ENCODE measurements at regions not wholly inside any gene's neighbourhood (a gene's known extent, or its start where the extent isn't known, plus 50 kb on each side); places are given as distances from the start of the nearest gene placed in this dataset.

DNA sequence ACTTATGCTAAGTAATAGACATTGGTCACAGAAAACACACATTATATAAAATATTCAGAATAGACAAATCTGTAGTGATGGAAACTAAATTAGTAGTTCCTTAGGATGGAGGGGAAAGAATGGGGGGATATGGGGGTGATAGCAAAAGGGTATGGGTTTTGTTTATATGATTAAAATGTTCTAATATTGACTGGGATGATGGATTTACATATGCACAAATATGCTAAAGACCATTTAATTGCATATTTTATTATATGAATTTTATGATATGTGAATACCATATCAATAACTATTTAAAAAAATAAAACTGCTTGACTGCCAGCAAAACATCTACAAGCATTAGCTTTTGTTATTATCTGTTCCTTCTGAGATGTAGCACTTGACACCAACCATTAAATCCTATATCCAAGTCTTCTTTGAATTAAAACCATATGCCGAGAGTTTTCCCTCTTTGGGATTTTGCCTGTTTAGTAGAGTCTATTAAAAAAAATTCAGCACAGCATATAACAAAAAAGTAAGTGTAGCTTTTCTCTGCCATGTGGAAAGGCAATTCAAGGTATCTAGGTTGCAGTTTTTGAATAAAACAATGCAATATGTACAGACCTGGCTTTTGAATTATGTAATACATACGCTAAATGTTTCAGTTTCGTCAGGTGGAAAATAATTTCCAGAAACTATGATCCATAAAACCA is 2584.1 kb upstream of the PCDH20 start:
- no peak for DNase-seq
- no peak overlapping the region for H3K4me3 ChIP-seq (ENCODE audit: low read depth, low read length)
- H3K27me3 ChIP-seq (ENCODE audit: insufficient read depth, low read depth, severe bottlenecking) = no peaks in the 10 kb centered on the region
- TF ChIP-seq, protein P1, sequence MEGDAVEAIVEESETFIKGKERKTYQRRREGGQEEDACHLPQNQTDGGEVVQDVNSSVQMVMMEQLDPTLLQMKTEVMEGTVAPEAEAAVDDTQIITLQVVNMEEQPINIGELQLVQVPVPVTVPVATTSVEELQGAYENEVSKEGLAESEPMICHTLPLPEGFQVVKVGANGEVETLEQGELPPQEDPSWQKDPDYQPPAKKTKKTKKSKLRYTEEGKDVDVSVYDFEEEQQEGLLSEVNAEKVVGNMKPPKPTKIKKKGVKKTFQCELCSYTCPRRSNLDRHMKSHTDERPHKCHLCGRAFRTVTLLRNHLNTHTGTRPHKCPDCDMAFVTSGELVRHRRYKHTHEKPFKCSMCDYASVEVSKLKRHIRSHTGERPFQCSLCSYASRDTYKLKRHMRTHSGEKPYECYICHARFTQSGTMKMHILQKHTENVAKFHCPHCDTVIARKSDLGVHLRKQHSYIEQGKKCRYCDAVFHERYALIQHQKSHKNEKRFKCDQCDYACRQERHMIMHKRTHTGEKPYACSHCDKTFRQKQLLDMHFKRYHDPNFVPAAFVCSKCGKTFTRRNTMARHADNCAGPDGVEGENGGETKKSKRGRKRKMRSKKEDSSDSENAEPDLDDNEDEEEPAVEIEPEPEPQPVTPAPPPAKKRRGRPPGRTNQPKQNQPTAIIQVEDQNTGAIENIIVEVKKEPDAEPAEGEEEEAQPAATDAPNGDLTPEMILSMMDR (IDR thresholded peaks at IDR 0.05; ENCODE audit: low read depth, low read length) = no peak
- no peak overlapping the region for H3K27ac ChIP-seq
- H3K9me3 ChIP-seq (ENCODE audit: severe bottlenecking) = no peaks in the 10 kb centered on the region
- no peaks in the 10 kb centered on the region for H3K36me3 ChIP-seq

DNA sequence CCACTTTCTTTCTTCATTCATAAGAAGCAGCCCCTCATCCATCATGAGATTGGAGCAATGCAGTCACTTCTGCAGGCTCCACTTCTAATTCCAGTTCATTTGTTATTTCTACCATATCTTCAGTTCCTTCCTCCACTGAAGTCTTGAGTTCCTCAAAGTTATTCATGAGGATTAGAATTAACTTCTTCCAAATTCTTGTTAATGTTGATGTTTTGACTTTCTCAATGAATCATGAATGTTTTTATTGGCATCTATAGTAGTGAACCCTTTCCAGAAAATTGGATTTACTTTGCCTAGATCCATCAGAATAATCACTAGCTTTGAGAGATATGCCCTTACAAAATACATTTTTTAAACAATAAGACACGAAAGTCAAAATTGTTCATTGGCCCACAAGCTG is 2567.7 kb upstream of the PCDH20 start:
- TF ChIP-seq, protein P1 (IDR thresholded peaks at IDR 0.05; ENCODE audit: low read depth, low read length) = no peak
- no peak for DNase-seq
- no peaks in the 10 kb centered on the region for H3K36me3 ChIP-seq
- no peak overlapping the region for H3K4me3 ChIP-seq (ENCODE audit: low read depth, low read length)
- H3K27ac ChIP-seq = no peak overlapping the region
- no peaks in the 10 kb centered on the region for H3K27me3 ChIP-seq (ENCODE audit: insufficient read depth, low read depth, severe bottlenecking)
- no peaks in the 10 kb centered on the region for H3K9me3 ChIP-seq (ENCODE audit: severe bottlenecking)

DNA sequence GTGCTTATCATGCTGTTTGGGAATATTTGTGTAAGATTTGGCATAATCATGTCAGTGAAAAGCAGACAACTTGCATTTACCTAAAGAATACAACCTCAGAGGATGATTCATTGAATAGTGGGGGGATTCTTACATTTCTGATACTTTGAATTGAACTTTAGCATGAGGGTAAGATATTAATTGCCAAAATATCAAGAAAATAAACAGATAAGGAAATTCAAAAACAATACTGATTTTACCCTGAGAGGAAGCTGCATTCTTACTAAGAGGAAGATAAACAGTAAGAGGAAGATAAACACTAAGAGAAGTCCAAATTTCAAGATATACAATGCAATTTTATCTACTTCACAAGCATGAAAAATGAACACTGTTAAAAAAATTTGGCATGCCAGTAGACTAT is 2564.3 kb upstream of the PCDH20 start:
- H3K9me3 ChIP-seq (ENCODE audit: severe bottlenecking) = no peaks in the 10 kb centered on the region
- TF ChIP-seq, protein P1 (IDR thresholded peaks at IDR 0.05; ENCODE audit: low read depth, low read length) = no peak
- no peak overlapping the region for H3K27ac ChIP-seq
- no peaks in the 10 kb centered on the region for H3K36me3 ChIP-seq
- no peaks in the 10 kb centered on the region for H3K27me3 ChIP-seq (ENCODE audit: insufficient read depth, low read depth, severe bottlenecking)
- no peak overlapping the region for H3K4me3 ChIP-seq (ENCODE audit: low read depth, low read length)
- no peak for DNase-seq

DNA sequence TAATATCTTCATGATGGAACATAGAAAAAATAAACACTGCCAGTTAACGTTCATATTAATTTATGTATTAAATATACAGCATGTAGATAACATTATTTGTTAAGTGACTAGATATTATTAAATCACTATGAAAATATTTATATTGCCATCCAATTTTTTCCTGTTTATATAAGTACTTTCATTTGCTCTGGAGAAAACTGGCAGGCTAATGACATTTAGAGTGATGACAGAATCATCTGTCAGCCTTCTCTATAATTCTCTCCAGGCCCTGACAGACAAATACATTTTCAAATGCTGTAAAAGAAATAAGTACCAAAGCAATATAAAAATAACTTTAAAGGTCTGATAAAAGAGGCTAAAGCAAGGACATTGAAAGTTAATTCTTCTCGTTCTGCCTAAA is 2556.7 kb upstream of the PCDH20 start:
- Histone ChIP-seq H3K27me3 (ENCODE audit: insufficient read depth, low read depth, severe bottlenecking) (no peaks in the 10 kb centered on the region), H3K27ac (no peak overlapping the region), H3K4me3 (ENCODE audit: low read depth, low read length) (no peak overlapping the region), H3K36me3 (no peaks in the 10 kb centered on the region), H3K9me3 (ENCODE audit: severe bottlenecking) (no peaks in the 10 kb centered on the region)
- TF ChIP-seq, protein P1 (IDR thresholded peaks at IDR 0.05; ENCODE audit: low read depth, low read length) = no peak
- no peak for DNase-seq

DNA sequence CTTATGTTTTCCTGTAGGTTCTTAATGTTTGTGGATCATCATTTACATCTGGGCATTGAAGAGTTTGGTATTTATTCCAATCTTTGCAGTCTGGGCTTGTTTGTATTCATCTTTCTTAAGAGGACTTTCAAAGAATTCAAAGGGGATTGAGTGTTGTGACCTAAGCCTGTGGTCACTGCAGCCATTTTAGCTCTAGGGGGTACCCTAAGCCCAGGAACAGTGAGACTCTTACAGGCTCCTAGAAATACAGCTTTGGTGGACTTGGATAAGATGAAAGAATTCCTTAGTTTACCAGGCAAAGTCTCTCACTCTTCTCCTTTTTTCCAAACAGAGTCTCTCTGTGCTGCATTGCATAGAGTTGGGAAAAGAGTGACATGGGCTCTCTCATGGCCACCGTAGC is 2539.0 kb upstream of the PCDH20 start:
- no peak overlapping the region for H3K4me3 ChIP-seq (ENCODE audit: low read depth, low read length)
- DNase-seq = no peak
- no peak overlapping the region for H3K27ac ChIP-seq
- H3K27me3 ChIP-seq (ENCODE audit: insufficient read depth, low read depth, severe bottlenecking) = no peaks in the 10 kb centered on the region
- TF ChIP-seq, protein P1 (IDR thresholded peaks at IDR 0.05; ENCODE audit: low read depth, low read length) = no peak
- no peaks in the 10 kb centered on the region for H3K9me3 ChIP-seq (ENCODE audit: severe bottlenecking)
- H3K36me3 ChIP-seq = no peaks in the 10 kb centered on the region

DNA sequence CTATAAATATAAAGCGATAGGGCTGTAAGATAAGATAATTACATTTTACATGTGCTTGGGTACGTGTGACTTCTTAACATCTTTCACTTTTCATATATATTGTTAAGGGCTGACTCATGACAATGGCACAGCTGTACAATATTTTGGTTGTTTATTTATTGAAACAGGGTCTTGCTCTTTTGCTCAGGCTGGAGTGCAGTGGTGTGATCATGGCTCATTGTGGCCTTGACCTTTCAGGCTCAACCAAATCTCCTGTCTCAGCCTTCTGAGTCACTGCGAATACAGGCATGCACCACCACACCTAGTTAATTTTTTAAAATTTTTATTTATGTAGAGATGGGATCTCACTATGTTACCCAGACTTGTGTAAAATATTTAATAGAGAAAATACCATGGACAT is 2532.4 kb upstream of the PCDH20 start:
- no peak overlapping the region for H3K4me3 ChIP-seq (ENCODE audit: low read depth, low read length)
- TF ChIP-seq, protein P1 (IDR thresholded peaks at IDR 0.05; ENCODE audit: low read depth, low read length) = no peak
- no peaks in the 10 kb centered on the region for H3K27me3 ChIP-seq (ENCODE audit: insufficient read depth, low read depth, severe bottlenecking)
- DNase-seq = no peak
- no peaks in the 10 kb centered on the region for H3K9me3 ChIP-seq (ENCODE audit: severe bottlenecking)
- H3K27ac ChIP-seq = no peak overlapping the region
- H3K36me3 ChIP-seq = no peaks in the 10 kb centered on the region
